Neural progenitor cell (in vitro differentiated cells): ENCODE measurements at regions not wholly inside any gene's neighbourhood (a gene's known extent, or its start where the extent isn't known, plus 50 kb on each side); places are given as distances from the start of the nearest gene placed in this dataset.

Source experiments
- DNase-seq: peaks from one replicate; pipeline ENCODE4 v3.0.0-alpha.2; 2016; ENCODE audit warnings: low spot score
- H2AFZ ChIP-seq: fragments of 200-600 bp; sonication (generic); replicated peaks from 2 replicates; pipeline ENCODE4 v1.6.1; 2016; ENCODE audit warnings: antibody characterized with exemption
- H3F3A ChIP-seq: fragments of 200-600 bp; sonication (generic); 2 replicates; pipeline ENCODE4 v1.6.1; 2016; ENCODE audit warnings: antibody characterized with exemption, low read depth
- H3K27ac ChIP-seq: fragments of 200-600 bp; sonication (generic); 2 replicates; pipeline ENCODE4 v1.5.1; 2016; ENCODE audit warnings: mild to moderate bottlenecking
- H3K27me3 ChIP-seq: fragments of 200-600 bp; sonication (generic); 2 replicates; pipeline ENCODE4 v1.6.1; 2016; ENCODE audit warnings: mild to moderate bottlenecking, moderate library complexity
- H3K36me3 ChIP-seq: fragments of 200-600 bp; sonication (generic); 2 replicates; pipeline ENCODE4 v1.5.1; 2016
- H3K4me1 ChIP-seq: fragments of 200-600 bp; sonication (generic); 2 replicates; pipeline ENCODE4 v1.6.1; 2016; ENCODE audit warnings: mixed run types
- H3K4me2 ChIP-seq: fragments of 200-600 bp; sonication (generic); 2 replicates; pipeline ENCODE4 v1.6.1; 2016
- H3K4me3 ChIP-seq: fragments of 200-600 bp; sonication (generic); 2 replicates; pipeline ENCODE4 v1.5.1; 2016
- H3K79me2 ChIP-seq: fragments of 200-600 bp; sonication (generic); 2 replicates; pipeline ENCODE4 v1.6.1; 2016; ENCODE audit warnings: low read depth
- H3K9ac ChIP-seq: fragments of 200-600 bp; sonication (generic); 2 replicates; pipeline ENCODE4 v1.6.1; 2016
- H3K9me3 ChIP-seq: fragments of 200-600 bp; sonication (generic); 2 replicates; pipeline ENCODE4 v1.5.1; 2016; ENCODE audit warnings: low read depth
- H4K20me1 ChIP-seq: fragments of 200-600 bp; sonication (generic); 2 replicates; pipeline ENCODE4 v1.6.1; 2016; ENCODE audit warnings: low read depth
- H3K27ac Mint-ChIP-seq: 3 replicates; pipeline ENCODE4 v1.8.0; 2021; ENCODE audit warnings: mixed read lengths
- H3K27me3 Mint-ChIP-seq: 2 replicates; pipeline ENCODE4 v1.8.0; 2022; ENCODE audit warnings: low read depth, mild to moderate bottlenecking, inconsistent platforms, moderate library complexity, mixed read lengths; ENCODE audit not compliant: insufficient read depth
- H3K36me3 Mint-ChIP-seq: 3 replicates; pipeline ENCODE4 v1.8.0; 2021; ENCODE audit warnings: mixed read lengths
- H3K4me1 Mint-ChIP-seq: 3 replicates; pipeline ENCODE4 v1.8.0; 2021; ENCODE audit warnings: mixed read lengths
- H3K4me3 Mint-ChIP-seq: 3 replicates; pipeline ENCODE4 v1.8.0; 2021; ENCODE audit warnings: mild to moderate bottlenecking, moderate library complexity, mixed read lengths
- H3K9me3 Mint-ChIP-seq: 3 replicates; pipeline ENCODE4 v1.8.0; 2020; ENCODE audit warnings: mixed read lengths
- EZH2 ChIP-seq: fragments of 200-600 bp; sonication (generic); IDR thresholded peaks from 2 replicates; pipeline ENCODE4 v1.6.1; 2017; ENCODE audit warnings: antibody characterized with exemption, mild to moderate bottlenecking, moderate library complexity
- EZH2phosphoT487 ChIP-seq: fragments of 200-600 bp; sonication (generic); IDR thresholded peaks from 2 replicates; pipeline ENCODE4 v1.6.1; 2017; ENCODE audit warnings: antibody characterized with exemption
- TF ChIP-seq, protein P1 (sequence below): fragments of 200-600 bp; sonication (generic); IDR thresholded peaks from 2 replicates; pipeline ENCODE4 v1.5.1; 2017; ENCODE audit warnings: antibody characterized with exemption, mild to moderate bottlenecking

DNA sequence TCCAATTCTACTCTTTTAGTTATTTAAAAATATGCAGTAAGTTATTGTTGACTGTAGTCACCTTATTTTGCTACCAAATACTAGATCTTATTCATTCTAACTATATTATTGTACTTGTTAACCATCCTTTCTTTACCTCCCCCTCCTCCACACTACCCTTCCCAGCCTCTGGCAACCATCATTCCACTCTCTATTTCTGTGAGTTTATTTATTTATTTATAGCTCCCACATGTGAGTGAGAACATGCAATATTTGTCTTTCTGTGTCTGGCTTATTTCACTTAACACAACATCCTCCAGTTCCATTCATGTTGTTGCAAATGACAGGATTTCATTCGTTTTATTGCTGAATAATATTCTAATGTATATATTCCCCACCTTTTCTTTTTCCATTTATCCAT is 115.8 kb downstream of the TSEN15 start:
- Histone ChIP-seq H3K27ac (no peak overlapping the region), H3K9ac (no peak overlapping the region), H4K20me1 (no peaks in the 10 kb centered on the region), H3K36me3 (no peaks in the 10 kb centered on the region), H3K4me3 (no peak overlapping the region), H3K27me3 (no peaks in the 10 kb centered on the region), H3K4me1 (no peaks in the 10 kb centered on the region), H2AFZ (no peak overlapping the region), H3K79me2 (no peaks in the 10 kb centered on the region), H3K9me3 (no peaks in the 10 kb centered on the region), H3K4me2 (no peak overlapping the region), H3F3A (no peaks in the 10 kb centered on the region)
- DNase-seq = no peak
- Mint-ChIP-seq H3K27ac (no peak overlapping the region), H3K9me3 (peaks cover 4% of the 10 kb centered on the region), H3K36me3 (peaks cover 2% of the 10 kb centered on the region), H3K27me3 (peaks cover 2% of the 10 kb centered on the region), H3K4me3 (no peak overlapping the region), H3K4me1 (no peaks in the 10 kb centered on the region)
- TF ChIP-seq EZH2 (no peak), EZH2phosphoT487 (no peak)
- TF ChIP-seq, protein P1, sequence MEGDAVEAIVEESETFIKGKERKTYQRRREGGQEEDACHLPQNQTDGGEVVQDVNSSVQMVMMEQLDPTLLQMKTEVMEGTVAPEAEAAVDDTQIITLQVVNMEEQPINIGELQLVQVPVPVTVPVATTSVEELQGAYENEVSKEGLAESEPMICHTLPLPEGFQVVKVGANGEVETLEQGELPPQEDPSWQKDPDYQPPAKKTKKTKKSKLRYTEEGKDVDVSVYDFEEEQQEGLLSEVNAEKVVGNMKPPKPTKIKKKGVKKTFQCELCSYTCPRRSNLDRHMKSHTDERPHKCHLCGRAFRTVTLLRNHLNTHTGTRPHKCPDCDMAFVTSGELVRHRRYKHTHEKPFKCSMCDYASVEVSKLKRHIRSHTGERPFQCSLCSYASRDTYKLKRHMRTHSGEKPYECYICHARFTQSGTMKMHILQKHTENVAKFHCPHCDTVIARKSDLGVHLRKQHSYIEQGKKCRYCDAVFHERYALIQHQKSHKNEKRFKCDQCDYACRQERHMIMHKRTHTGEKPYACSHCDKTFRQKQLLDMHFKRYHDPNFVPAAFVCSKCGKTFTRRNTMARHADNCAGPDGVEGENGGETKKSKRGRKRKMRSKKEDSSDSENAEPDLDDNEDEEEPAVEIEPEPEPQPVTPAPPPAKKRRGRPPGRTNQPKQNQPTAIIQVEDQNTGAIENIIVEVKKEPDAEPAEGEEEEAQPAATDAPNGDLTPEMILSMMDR = no peak

DNA sequence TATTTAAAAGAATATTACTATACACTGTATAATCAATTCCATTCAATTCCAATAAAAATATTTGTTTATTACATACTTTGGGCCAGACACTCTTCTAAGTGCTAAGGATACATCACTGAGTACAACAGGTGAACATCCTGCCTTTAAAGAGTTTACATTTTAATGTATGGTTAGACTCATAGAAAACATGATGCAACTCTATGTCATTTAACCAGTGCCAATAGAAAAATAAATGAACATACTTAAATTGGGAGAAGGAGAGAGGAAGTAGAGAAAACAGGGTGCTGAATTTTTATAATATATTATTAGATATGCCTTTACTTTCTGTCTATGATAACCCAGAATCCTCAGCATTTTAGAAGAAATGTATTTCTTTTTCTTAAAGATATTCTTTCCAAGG is 119.2 kb downstream of the TSEN15 start:
- H4K20me1 ChIP-seq = no peaks in the 10 kb centered on the region
- no peak overlapping the region for H3K4me3 ChIP-seq
- H3K4me2 ChIP-seq = no peak overlapping the region
- no peak for DNase-seq
- no peaks in the 10 kb centered on the region for H3K27me3 ChIP-seq
- H3K27ac Mint-ChIP-seq = no peak overlapping the region
- H3F3A ChIP-seq = no peaks in the 10 kb centered on the region
- H3K27me3 Mint-ChIP-seq = no peaks in the 10 kb centered on the region
- H3K36me3 ChIP-seq = no peaks in the 10 kb centered on the region
- no peaks in the 10 kb centered on the region for H3K79me2 ChIP-seq
- no peaks in the 10 kb centered on the region for H3K36me3 Mint-ChIP-seq
- H3K9ac ChIP-seq = no peak overlapping the region
- H3K4me1 Mint-ChIP-seq = no peaks in the 10 kb centered on the region
- H3K9me3 Mint-ChIP-seq = no peaks in the 10 kb centered on the region
- no peak overlapping the region for H2AFZ ChIP-seq
- no peak overlapping the region for H3K27ac ChIP-seq
- no peaks in the 10 kb centered on the region for H3K9me3 ChIP-seq
- TF ChIP-seq EZH2phosphoT487 = no peak
- TF ChIP-seq, protein P1 = no peak
- no peak for TF ChIP-seq EZH2
- H3K4me3 Mint-ChIP-seq = no peak overlapping the region
- no peaks in the 10 kb centered on the region for H3K4me1 ChIP-seq

DNA sequence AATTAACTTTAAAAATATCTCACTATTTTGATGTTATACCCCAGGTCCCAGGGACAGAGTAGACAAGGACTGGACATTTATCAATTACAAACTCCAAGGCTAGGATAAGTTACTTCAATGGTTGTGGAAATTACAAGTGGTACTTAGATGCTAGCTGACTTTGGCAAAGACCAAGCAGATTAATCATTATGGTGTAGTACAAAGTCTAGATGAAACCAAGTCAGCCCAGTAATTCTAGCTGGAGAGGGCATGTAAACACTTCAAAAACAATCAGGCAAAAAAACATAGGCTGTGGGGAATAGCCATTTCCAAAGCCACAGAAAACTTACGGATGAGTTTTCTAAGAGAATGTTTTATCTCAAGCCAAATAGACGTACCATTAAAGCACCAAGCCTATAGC is 124.5 kb downstream of the TSEN15 start:
- Histone ChIP-seq H3K9ac (no peak overlapping the region), H3K4me2 (no peak overlapping the region), H3F3A (no peaks in the 10 kb centered on the region), H2AFZ (no peak overlapping the region), H3K27me3 (no peaks in the 10 kb centered on the region), H3K4me1 (no peaks in the 10 kb centered on the region), H3K36me3 (no peaks in the 10 kb centered on the region), H4K20me1 (no peaks in the 10 kb centered on the region), H3K4me3 (no peak overlapping the region), H3K27ac (no peak overlapping the region), H3K79me2 (no peaks in the 10 kb centered on the region), H3K9me3 (no peaks in the 10 kb centered on the region)
- Mint-ChIP-seq H3K4me1 (no peaks in the 10 kb centered on the region), H3K36me3 (no peaks in the 10 kb centered on the region), H3K9me3 (no peaks in the 10 kb centered on the region), H3K4me3 (no peak overlapping the region), H3K27me3 (no peaks in the 10 kb centered on the region), H3K27ac (no peak overlapping the region)
- TF ChIP-seq, protein P1 = no peak
- no peak for TF ChIP-seq EZH2
- no peak for TF ChIP-seq EZH2phosphoT487
- DNase-seq = no peak

DNA sequence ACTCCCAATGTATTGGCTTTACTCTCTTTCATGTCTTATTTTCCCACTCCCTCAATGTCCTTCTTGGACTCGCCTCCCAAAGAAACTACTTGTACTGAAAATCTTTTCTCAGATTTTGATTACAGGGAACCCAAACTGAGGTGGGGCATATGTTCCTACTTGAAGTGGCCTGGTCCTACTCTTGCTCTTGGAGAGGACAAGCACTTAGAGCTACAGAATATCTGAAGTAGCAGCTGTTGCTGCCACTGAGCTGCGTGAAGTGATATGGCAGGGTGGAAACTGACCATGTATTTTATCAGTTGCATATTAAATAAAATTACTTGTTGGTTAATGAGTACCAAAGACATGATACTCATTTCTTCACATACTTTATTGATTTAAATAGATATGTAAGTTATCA is 129.5 kb downstream of the TSEN15 start:
- TF ChIP-seq, protein P1 = no peak
- TF ChIP-seq EZH2 (no peak), EZH2phosphoT487 (no peak)
- Mint-ChIP-seq H3K4me3 (no peak overlapping the region), H3K27me3 (no peaks in the 10 kb centered on the region), H3K27ac (no peak overlapping the region), H3K9me3 (no peaks in the 10 kb centered on the region), H3K4me1 (no peaks in the 10 kb centered on the region), H3K36me3 (no peaks in the 10 kb centered on the region)
- Histone ChIP-seq H4K20me1 (no peaks in the 10 kb centered on the region), H3K79me2 (no peaks in the 10 kb centered on the region), H2AFZ (no peak overlapping the region), H3K4me1 (no peaks in the 10 kb centered on the region), H3K9ac (no peak overlapping the region), H3K27ac (no peak overlapping the region), H3K36me3 (no peaks in the 10 kb centered on the region), H3F3A (no peaks in the 10 kb centered on the region), H3K4me3 (no peak overlapping the region), H3K9me3 (no peaks in the 10 kb centered on the region), H3K27me3 (no peaks in the 10 kb centered on the region), H3K4me2 (no peak overlapping the region)
- DNase-seq = no peak
